SU-DHL-6 (cell line): ENCODE measurements at regions not wholly inside any gene's neighbourhood (a gene's known extent, or its start where the extent isn't known, plus 50 kb on each side); places are given as distances from the start of the nearest gene placed in this dataset.

Source experiments
- EZH2phosphoT487 ChIP-seq: fragments of 200-600 bp; sonication (generic), shearing (Covaris generic); conservative IDR thresholded peaks from 2 replicates; pipeline ENCODE4 v1.6.1; 2018; ENCODE audit warnings: mild to moderate bottlenecking, antibody characterized with exemption, low read length, moderate library complexity, mixed read lengths
- TF ChIP-seq, protein P1 (sequence below): fragments of 200-600 bp; sonication (generic); IDR thresholded peaks from one replicate; pipeline ENCODE4 v1.5.1; 2017; ENCODE audit warnings: antibody characterized with exemption, mild to moderate bottlenecking, low read length, moderate library complexity; ENCODE audit not compliant: insufficient read depth, poor library complexity, severe bottlenecking

DNA sequence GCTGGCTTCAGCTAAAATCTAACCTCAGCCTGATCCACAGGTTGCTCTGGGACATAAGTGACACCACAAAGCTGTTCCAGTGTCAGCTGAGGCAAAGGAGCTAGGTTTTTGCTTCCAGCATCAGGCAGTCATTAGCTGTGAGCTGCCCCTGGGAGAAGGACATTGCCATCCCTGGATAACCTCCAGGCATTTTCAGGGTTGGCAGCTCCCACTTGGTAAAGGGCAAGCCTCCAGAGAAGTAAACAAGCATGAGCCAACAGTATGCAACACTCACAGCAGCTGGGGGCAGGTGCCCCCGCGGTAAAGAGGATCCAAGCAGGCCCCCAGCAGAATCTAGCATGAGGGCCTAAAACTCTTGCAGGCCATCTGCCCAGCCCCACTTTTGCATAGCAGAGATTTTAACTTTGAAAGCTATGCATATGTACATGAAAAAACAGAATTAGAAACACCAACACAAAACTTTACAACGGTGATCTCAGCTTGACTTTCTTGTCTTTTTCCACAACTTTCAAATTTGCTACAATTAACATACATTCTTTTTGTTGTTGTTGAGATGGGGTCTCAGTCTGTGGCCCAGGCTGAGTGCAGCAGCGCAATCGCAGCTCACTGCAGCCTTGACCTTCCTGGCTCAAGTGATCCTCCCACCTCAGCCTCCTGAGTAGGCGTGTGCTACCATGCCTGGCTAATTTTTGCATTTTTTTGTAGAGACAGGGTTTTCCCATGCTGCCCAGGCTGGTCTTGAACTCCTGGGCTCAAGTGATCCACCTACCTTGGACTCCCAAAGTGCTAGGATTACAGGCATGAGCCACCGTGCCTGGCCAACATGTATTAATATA is 83.8 kb upstream of the TPM1 start:
- TF ChIP-seq, protein P1, sequence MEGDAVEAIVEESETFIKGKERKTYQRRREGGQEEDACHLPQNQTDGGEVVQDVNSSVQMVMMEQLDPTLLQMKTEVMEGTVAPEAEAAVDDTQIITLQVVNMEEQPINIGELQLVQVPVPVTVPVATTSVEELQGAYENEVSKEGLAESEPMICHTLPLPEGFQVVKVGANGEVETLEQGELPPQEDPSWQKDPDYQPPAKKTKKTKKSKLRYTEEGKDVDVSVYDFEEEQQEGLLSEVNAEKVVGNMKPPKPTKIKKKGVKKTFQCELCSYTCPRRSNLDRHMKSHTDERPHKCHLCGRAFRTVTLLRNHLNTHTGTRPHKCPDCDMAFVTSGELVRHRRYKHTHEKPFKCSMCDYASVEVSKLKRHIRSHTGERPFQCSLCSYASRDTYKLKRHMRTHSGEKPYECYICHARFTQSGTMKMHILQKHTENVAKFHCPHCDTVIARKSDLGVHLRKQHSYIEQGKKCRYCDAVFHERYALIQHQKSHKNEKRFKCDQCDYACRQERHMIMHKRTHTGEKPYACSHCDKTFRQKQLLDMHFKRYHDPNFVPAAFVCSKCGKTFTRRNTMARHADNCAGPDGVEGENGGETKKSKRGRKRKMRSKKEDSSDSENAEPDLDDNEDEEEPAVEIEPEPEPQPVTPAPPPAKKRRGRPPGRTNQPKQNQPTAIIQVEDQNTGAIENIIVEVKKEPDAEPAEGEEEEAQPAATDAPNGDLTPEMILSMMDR: no peak
- TF ChIP-seq EZH2phosphoT487: no peak
